ENCODE measurements at regions not wholly inside any gene's neighbourhood (a gene's known extent, or its start where the extent isn't known, plus 50 kb on each side); places are given as distances from the start of the nearest gene placed in this dataset.

DNA sequence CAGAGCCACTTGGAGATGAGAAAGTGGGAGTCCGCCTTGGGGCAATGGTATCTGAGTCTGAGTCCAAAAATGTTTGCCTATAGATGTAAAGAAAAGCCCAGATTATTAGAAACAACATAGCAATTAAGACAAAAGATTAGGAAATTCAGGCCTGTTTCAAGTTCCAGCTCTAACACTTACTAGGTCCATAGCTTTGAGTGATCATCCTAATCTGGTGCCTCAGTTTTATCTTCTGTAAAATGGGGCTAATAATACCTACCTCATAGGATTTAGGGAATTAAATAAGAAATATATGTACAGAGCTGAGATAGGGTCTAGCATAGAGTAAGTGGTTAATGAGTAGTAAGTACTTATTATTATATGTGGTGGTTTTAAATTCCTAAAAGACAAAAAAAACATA is 58.6 kb upstream of the NLK start:
- Histone ChIP-seq H3K27me3 (ENCODE audit: insufficient read depth) (no peaks in the 10 kb centered on the region), H3K9me2 (ENCODE audit: insufficient read depth) (0 out of 2 replicates have a peak, but pooled peaks cover 2% of the 10 kb centered on the region), H2AFZ (no peak overlapping the region), H3K4me1 (ENCODE audit: insufficient read depth) (no peaks in the 10 kb centered on the region; the same call in 1 of the 2 replicates), H4K20me1 (replicated peaks; ENCODE audit: insufficient read depth) (no peaks in the 10 kb centered on the region), H3K27ac (ENCODE audit: low read depth) (no peak overlapping the region), H3K36me3 (ENCODE audit: insufficient read depth) (no peaks in the 10 kb centered on the region), H3K79me2 (replicated peaks; ENCODE audit: insufficient read depth) (no peaks in the 10 kb centered on the region), H3F3A (replicated peaks; ENCODE audit: low read depth) (no peaks in the 10 kb centered on the region), H3K4me3 (no peak overlapping the region), H3K4me2 (no peak overlapping the region)
- ATAC-seq (no peak), DNase-seq (ENCODE audit: low spot score) (no peak)
- H3K4me1 Mint-ChIP-seq, result peaks cover 18% of the 10 kb centered on the region; the same call in 2 of the 3 replicates
- H3K27me3 Mint-ChIP-seq (ENCODE audit: insufficient read depth, low read depth, poor library complexity), result no peaks in the 10 kb centered on the region
- H3K9me3 Mint-ChIP-seq, result no peaks in the 10 kb centered on the region
- no peaks in the 10 kb centered on the region for H3K36me3 Mint-ChIP-seq (ENCODE audit: low read depth)
- H3K27ac Mint-ChIP-seq, result no peak overlapping the region
- H3K4me3 Mint-ChIP-seq, result no peak overlapping the region
- no peak for TF ChIP-seq EZH2phosphoT487 (IDR thresholded peaks at IDR 0.05; ENCODE audit: unreplicated experiment)
- TF ChIP-seq JUNB (IDR thresholded peaks at IDR 0.05; ENCODE audit: unreplicated experiment), result no peak
- TF ChIP-seq CREB1 (CRISPR knock-in tag; IDR thresholded peaks at IDR 0.05; ENCODE audit: low read depth), result no peak
- TF ChIP-seq REST (IDR thresholded peaks at IDR 0.05; ENCODE audit: unreplicated experiment), result no peak
- TF ChIP-seq STAT1 (IDR thresholded peaks at IDR 0.05; ENCODE audit: unreplicated experiment), result no peak
- no peak for TF ChIP-seq ZNF462 (CRISPR knock-in tag; IDR thresholded peaks at IDR 0.05)
- no peak for TF ChIP-seq CTCF (conservative IDR thresholded peaks at IDR 0.05; ENCODE audit: low read depth in 2 of 2)
- TF ChIP-seq ETS1 (IDR thresholded peaks at IDR 0.05), result no peak
- TF ChIP-seq ZNF114 (CRISPR knock-in tag; IDR thresholded peaks at IDR 0.05), result no peak
- no peak for TF ChIP-seq NANOG (IDR thresholded peaks at IDR 0.05; ENCODE audit: borderline replicate concordance)
- TF ChIP-seq POLR2AphosphoS5 (IDR thresholded peaks at IDR 0.05; ENCODE audit: low read depth), result no peak
- TF ChIP-seq ZNF331 (CRISPR knock-in tag; IDR thresholded peaks at IDR 0.05; ENCODE audit: low read depth), result no peak
- TF ChIP-seq EZH2 (IDR thresholded peaks at IDR 0.05; ENCODE audit: low read depth, unreplicated experiment), result no peak
